Upper lobe of left lung (tissue), 6 donors: ENCODE measurements at regions not wholly inside any gene's neighbourhood (a gene's known extent, or its start where the extent isn't known, plus 50 kb on each side); places are given as distances from the start of the nearest gene placed in this dataset.

Experiments used
- ATAC-seq, 2 donors: fragments of 200-7000 bp; cut with Tn5 transposase; one replicate each; pipeline ENCODE4 v1.9.1; 2022; ENCODE audit warnings: mild to moderate bottlenecking in 2 of 2, moderate library complexity in 2 of 2; ENCODE audit not compliant: low FRiP score in 2 of 2
- DNase-seq, 2 donors: peaks; one replicate each; pipeline ENCODE4 v3.0.0-alpha.2; 2019 to 2020
- H3K27ac ChIP-seq, 4 donors: fragments of 200-600 bp; sonication (generic); one replicate each; pipeline ENCODE4 v1.5.1; 2016 to 2019
- H3K27me3 ChIP-seq, 4 donors: fragments of 200-600 bp; sonication (generic); one replicate each; pipeline ENCODE4 v1.5.1; 2017 to 2019
- H3K36me3 ChIP-seq, 4 donors: fragments of 200-600 bp; sonication (generic); one replicate each; pipeline ENCODE4 v1.5.1; 2016 to 2019
- H3K4me1 ChIP-seq, 4 donors: fragments of 200-600 bp; sonication (generic); one replicate each; pipeline ENCODE4 v1.5.1; 2018 to 2019
- H3K4me3 ChIP-seq, 4 donors: fragments of 200-600 bp; sonication (generic); one replicate each; pipeline ENCODE4 v1.5.1; 2017 to 2019; ENCODE audit warnings: mild to moderate bottlenecking in 2 of 4, moderate library complexity in 1 of 4
- H3K9me3 ChIP-seq, 4 donors: fragments of 200-600 bp; sonication (generic); one replicate each; pipeline ENCODE4 v1.5.1; 2018 to 2019
- EP300 ChIP-seq, 4 donors: sonication (generic); formaldehyde crosslinking; IDR thresholded peaks; one replicate each; pipeline ENCODE4 v1.5.1; 2017; ENCODE audit warnings: antibody characterized with exemption in 4 of 4, control low read depth in 2 of 4
- POLR2A ChIP-seq, 4 donors: fragments of 450-650 bp; IDR thresholded peaks; one replicate each; pipeline ENCODE4 v1.5.1; 2016 to 2017; ENCODE audit warnings: antibody characterized with exemption in 4 of 4, mild to moderate bottlenecking in 2 of 4
- POLR2AphosphoS5 ChIP-seq, 2 donors: sonication (generic); formaldehyde crosslinking; IDR thresholded peaks; one replicate each; pipeline ENCODE4 v1.5.1; 2017; ENCODE audit warnings: antibody characterized with exemption in 2 of 2
- WGBS, 2 donors: methylation state at CpG; one replicate each; pipeline ENCODE4 v1.1.5; 2017 to 2018; 5-methylcytosine and 5-hydroxymethylcytosine counted together
- TF ChIP-seq, protein P1 (sequence below), 6 experiments: fragments of 450-650 bp in 4 of 6; fragments of 200-600 bp in 2 of 6; sonication (generic) in 2 of 6; IDR thresholded peaks; one replicate each; pipeline ENCODE4 v1.5.1; 2016 to 2019; ENCODE audit warnings: antibody characterized with exemption in 6 of 6
- donor health status: DM: no; HTN: no; CAD: no; lungs with moderate emphysema.
- donor health status: DM: no; HTN: yes; CAD: no; lungs with severe emphysema.

DNA sequence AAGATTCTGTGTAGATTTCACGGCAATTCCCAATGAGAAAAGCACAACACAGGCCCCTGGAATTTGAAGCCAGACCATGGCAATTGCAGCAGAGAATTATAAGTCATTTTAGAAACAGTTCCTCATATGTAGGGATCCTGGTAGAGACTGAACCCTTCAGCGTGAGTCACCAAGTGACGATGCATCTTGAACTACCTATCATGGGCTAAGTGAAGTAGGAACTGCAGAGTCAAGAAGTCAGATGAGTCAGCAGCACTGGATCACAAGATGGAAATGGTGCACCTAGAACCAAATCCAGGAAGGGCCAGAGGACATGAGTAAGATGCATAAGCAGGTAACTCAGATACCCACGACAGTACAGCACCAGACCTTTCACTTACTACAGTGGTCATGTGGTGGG is 140.0 kb upstream of the TPK1 start:
- Histone ChIP-seq H3K4me3 (no peak overlapping the region), H3K27me3 (no peaks in the 10 kb centered on the region), H3K36me3 (no peaks in the 10 kb centered on the region), H3K4me1 (no peaks in the 10 kb centered on the region), H3K9me3 (no peaks in the 10 kb centered on the region), H3K27ac (no peak overlapping the region)
- 63 to 65% methylated on average over 4 of the region's 4 CpGs for WGBS, 2 donors
- no peak for ATAC-seq
- DNase-seq: no peak
- TF ChIP-seq POLR2A (IDR thresholded peaks at IDR 0.05) (no peak), EP300 (IDR thresholded peaks at IDR 0.05) (no peak), POLR2AphosphoS5 (IDR thresholded peaks at IDR 0.05) (no peak)
- TF ChIP-seq, protein P1, sequence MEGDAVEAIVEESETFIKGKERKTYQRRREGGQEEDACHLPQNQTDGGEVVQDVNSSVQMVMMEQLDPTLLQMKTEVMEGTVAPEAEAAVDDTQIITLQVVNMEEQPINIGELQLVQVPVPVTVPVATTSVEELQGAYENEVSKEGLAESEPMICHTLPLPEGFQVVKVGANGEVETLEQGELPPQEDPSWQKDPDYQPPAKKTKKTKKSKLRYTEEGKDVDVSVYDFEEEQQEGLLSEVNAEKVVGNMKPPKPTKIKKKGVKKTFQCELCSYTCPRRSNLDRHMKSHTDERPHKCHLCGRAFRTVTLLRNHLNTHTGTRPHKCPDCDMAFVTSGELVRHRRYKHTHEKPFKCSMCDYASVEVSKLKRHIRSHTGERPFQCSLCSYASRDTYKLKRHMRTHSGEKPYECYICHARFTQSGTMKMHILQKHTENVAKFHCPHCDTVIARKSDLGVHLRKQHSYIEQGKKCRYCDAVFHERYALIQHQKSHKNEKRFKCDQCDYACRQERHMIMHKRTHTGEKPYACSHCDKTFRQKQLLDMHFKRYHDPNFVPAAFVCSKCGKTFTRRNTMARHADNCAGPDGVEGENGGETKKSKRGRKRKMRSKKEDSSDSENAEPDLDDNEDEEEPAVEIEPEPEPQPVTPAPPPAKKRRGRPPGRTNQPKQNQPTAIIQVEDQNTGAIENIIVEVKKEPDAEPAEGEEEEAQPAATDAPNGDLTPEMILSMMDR (IDR thresholded peaks at IDR 0.05): no peak

- Histone ChIP-seq H3K36me3 (no peaks in the 10 kb centered on the region), H3K9me3 (no peaks in the 10 kb centered on the region), H3K4me1 (no peaks in the 10 kb centered on the region), H3K27ac (no peak overlapping the region), H3K27me3 (no peaks in the 10 kb centered on the region), H3K4me3 (no peak overlapping the region)
- WGBS, 2 donors: 48 to 52% methylated on average over 3 of the region's 3 CpGs
- no peak for TF ChIP-seq POLR2A (IDR thresholded peaks at IDR 0.05)
- no peak for TF ChIP-seq POLR2AphosphoS5 (IDR thresholded peaks at IDR 0.05)
- TF ChIP-seq, protein P1 (IDR thresholded peaks at IDR 0.05): no peak
- TF ChIP-seq EP300 (IDR thresholded peaks at IDR 0.05): no peak
- no peak for DNase-seq
- ATAC-seq: no peak
Measured at GRCh38 chr7:144969787-144970186, 133.9 kb upstream of the TPK1 start.

DNA sequence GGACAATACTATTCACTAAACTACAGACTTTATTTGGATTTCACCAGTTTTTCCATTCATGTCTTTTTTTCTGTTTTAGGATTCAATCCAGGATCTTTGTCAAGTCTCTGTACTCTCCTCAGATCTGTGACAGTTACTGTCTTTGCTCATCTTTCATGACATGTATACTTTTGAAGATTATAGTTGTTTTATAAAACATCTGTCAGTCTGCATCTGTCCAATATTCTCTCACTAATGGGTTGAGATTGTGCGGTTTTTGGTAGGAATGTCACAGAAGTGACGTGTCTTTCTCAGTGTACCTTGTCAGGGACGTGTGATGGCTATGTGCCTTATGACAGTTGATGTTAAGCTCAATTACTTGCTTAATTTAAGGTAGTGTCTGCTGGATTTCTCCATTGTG is 124.9 kb upstream of the TPK1 start:
- ATAC-seq (no peak), DNase-seq (no peak)
- H3K9me3 ChIP-seq: no peaks in the 10 kb centered on the region
- no peaks in the 10 kb centered on the region for H3K27me3 ChIP-seq
- TF ChIP-seq POLR2AphosphoS5 (IDR thresholded peaks at IDR 0.05): no peak
- no peak for TF ChIP-seq POLR2A (IDR thresholded peaks at IDR 0.05)
- no peak for TF ChIP-seq EP300 (IDR thresholded peaks at IDR 0.05)
- TF ChIP-seq, protein P1 (IDR thresholded peaks at IDR 0.05): no peak
- no peaks in the 10 kb centered on the region for H3K4me1 ChIP-seq
- no peaks in the 10 kb centered on the region for H3K36me3 ChIP-seq
- no peak overlapping the region for H3K27ac ChIP-seq
- 81 to 84% methylated on average over 3 of the region's 3 CpGs for WGBS, 2 donors
- H3K4me3 ChIP-seq: no peak overlapping the region

GRCh38 chr7:144957998-144958397 is 122.1 kb upstream of the TPK1 start:
- TF ChIP-seq EP300 (IDR thresholded peaks at IDR 0.05) (no peak), POLR2A (IDR thresholded peaks at IDR 0.05) (no peak), POLR2AphosphoS5 (IDR thresholded peaks at IDR 0.05) (no peak)
- TF ChIP-seq, protein P1 (IDR thresholded peaks at IDR 0.05): no peak
- 66 to 70% methylated on average over 2 of the region's 2 CpGs for WGBS, 2 donors
- Histone ChIP-seq H3K27ac (no peak overlapping the region), H3K36me3 (no peaks in the 10 kb centered on the region), H3K27me3 (no peaks in the 10 kb centered on the region), H3K4me1 (no peaks in the 10 kb centered on the region), H3K9me3 (peaks cover 0 to 4% (median 0%) of the 10 kb centered on the region in 4 donors), H3K4me3 (no peak overlapping the region)
- DNase-seq (no peak), ATAC-seq (no peak)

DNA sequence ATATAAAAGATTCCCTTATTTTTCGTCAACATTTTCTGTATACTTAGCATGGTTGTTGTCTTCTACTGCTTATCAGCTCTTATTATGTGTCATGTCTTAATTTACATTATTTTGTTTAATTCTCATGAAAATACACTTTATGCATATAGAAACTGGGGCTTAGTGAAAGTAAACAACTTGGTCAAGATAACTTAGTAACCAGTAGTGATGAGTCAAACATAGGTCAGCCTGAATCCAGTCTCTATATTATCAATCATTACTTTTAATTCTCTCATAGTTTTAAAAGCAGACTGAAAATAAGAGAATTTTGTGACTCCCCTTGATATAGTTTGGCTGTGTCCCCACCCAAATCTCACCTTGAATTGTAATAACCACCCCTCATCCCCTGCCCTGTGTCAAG is 119.6 kb upstream of the TPK1 start:
- no peak for DNase-seq
- WGBS, 2 donors: 87 to 97% methylated on average over 1 of the region's 1 CpG
- no peak for TF ChIP-seq POLR2A (IDR thresholded peaks at IDR 0.05)
- no peak for TF ChIP-seq POLR2AphosphoS5 (IDR thresholded peaks at IDR 0.05)
- no peak for TF ChIP-seq EP300 (IDR thresholded peaks at IDR 0.05)
- Histone ChIP-seq H3K9me3 (peaks cover 0 to 4% (median 0%) of the 10 kb centered on the region in 4 donors), H3K4me1 (no peaks in the 10 kb centered on the region), H3K4me3 (no peak overlapping the region), H3K27ac (no peak overlapping the region), H3K27me3 (no peaks in the 10 kb centered on the region), H3K36me3 (no peaks in the 10 kb centered on the region)
- ATAC-seq: no peak
